GM12891 (cell line): ENCODE measurements at regions not wholly inside any gene's neighbourhood (a gene's known extent, or its start where the extent isn't known, plus 50 kb on each side); places are given as distances from the start of the nearest gene placed in this dataset.

Experiments used
- DNase-seq: peaks from one replicate; pipeline ENCODE4 v3.0.0; 2011; ENCODE audit warnings: low spot score; ENCODE audit not compliant: insufficient read length
- FAIRE-seq: peaks from 2 replicates; lab custom pipeline; 2011; peaks lifted over from hg19 to GRCh38; lab: Jason Lieb, UNC
- PAX5 ChIP-seq: IDR thresholded peaks from 2 replicates; pipeline ENCODE4 v1.6.1; 2011; ENCODE audit warnings: low read length, moderate library complexity, mild to moderate bottlenecking; ENCODE audit not compliant: insufficient read depth, severe bottlenecking
- POLR2A ChIP-seq: IDR thresholded peaks from 2 replicates; pipeline ENCODE4 v1.6.1; 2011; ENCODE audit warnings: low read depth, low read length, control low read depth
- POLR2AphosphoS5 ChIP-seq: IDR thresholded peaks from 2 replicates; pipeline ENCODE4 v1.6.1; 2011; ENCODE audit warnings: low read depth, low read length, control low read depth
- POU2F2 ChIP-seq: IDR thresholded peaks from 2 replicates; pipeline ENCODE4 v1.6.1; 2011; ENCODE audit warnings: low read depth, mild to moderate bottlenecking, control low read depth, low read length, moderate library complexity
- SPI1 ChIP-seq: IDR thresholded peaks from 2 replicates; pipeline ENCODE4 v1.6.1; 2011; ENCODE audit warnings: low read depth, low read length, control low read depth
- TAF1 ChIP-seq: IDR thresholded peaks from 2 replicates; pipeline ENCODE4 v1.6.1; 2011; ENCODE audit warnings: low read depth, low read length, control low read depth

GRCh38 chr4:113815826-113816225 is 54.3 kb upstream of the CAMK2D start:
- TF ChIP-seq PAX5 = no peak
- 0 out of 2 replicates have a peak, but pooled peaks have one; percentile 11 for TF ChIP-seq SPI1
- TF ChIP-seq POU2F2 = no peak
- no peak for TF ChIP-seq POLR2A
- no peak for TF ChIP-seq POLR2AphosphoS5
- no peak for TF ChIP-seq TAF1
- no peak for DNase-seq
- FAIRE-seq = no peak

GRCh38 chr4:113811359-113811758 is 49.8 kb upstream of the CAMK2D start:
- DNase-seq (no peak), FAIRE-seq (no peak)
- TF ChIP-seq POU2F2 = no peak
